ENCODE measurements at regions not wholly inside any gene's neighbourhood (a gene's known extent, or its start where the extent isn't known, plus 50 kb on each side); places are given as distances from the start of the nearest gene placed in this dataset.

- no peak for FAIRE-seq
- Histone ChIP-seq H3K4me1 (ENCODE audit: control insufficient read depth, insufficient read depth, low read length) (no peaks in the 10 kb centered on the region), H3K27ac (ENCODE audit: control insufficient read depth, insufficient read depth) (no peak overlapping the region), H3K4me2 (ENCODE audit: control insufficient read depth, insufficient read depth) (no peak overlapping the region), H3K9me3 (replicated peaks; ENCODE audit: control insufficient read depth, insufficient read depth, low read length) (no peaks in the 10 kb centered on the region; the same call in 1 of the 3 replicates), H3K4me3 (no peak overlapping the region), H3K36me3 (ENCODE audit: control insufficient read depth in 2 of 2, insufficient read depth in 2 of 2, low read length in 1 of 2) (no peaks in the 10 kb centered on the region), H3K9ac (ENCODE audit: control insufficient read depth, insufficient read depth, low read length) (no peak overlapping the region), H4K20me1 (ENCODE audit: control insufficient read depth, insufficient read depth) (no peaks in the 10 kb centered on the region), H2AFZ (ENCODE audit: control insufficient read depth, low read depth, low read length) (no peak overlapping the region), H3K79me2 (ENCODE audit: control insufficient read depth, insufficient read depth, low read length) (no peaks in the 10 kb centered on the region), H3K27me3 (replicated peaks in 1 of 2; ENCODE audit: control insufficient read depth in 2 of 2, insufficient read depth in 2 of 2, low read length in 1 of 2) (no peaks in the 10 kb centered on the region)
- no peak for TF ChIP-seq IKZF1 (conservative IDR thresholded peaks at IDR 0.05)
- TF ChIP-seq, protein P1, sequence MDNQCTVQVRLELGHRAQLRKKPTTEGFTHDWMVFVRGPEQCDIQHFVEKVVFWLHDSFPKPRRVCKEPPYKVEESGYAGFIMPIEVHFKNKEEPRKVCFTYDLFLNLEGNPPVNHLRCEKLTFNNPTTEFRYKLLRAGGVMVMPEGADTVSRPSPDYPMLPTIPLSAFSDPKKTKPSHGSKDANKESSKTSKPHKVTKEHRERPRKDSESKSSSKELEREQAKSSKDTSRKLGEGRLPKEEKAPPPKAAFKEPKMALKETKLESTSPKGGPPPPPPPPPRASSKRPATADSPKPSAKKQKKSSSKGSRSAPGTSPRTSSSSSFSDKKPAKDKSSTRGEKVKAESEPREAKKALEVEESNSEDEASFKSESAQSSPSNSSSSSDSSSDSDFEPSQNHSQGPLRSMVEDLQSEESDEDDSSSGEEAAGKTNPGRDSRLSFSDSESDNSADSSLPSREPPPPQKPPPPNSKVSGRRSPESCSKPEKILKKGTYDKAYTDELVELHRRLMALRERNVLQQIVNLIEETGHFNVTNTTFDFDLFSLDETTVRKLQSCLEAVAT (IDR thresholded peaks at IDR 0.05) = no peak
- no peak for TF ChIP-seq PAX8 (IDR thresholded peaks at IDR 0.05)
- TF ChIP-seq EGR1 (IDR thresholded peaks at IDR 0.05; ENCODE audit: borderline replicate concordance in 1 of 2, low read depth in 2 of 2, low read length in 2 of 2) = no peak
- no peak for TF ChIP-seq ATF7 (IDR thresholded peaks at IDR 0.05; ENCODE audit: low read depth)
- no peak for TF ChIP-seq SIX5 (IDR thresholded peaks at IDR 0.05; ENCODE audit: low read depth, low read length, severe bottlenecking)
- TF ChIP-seq, protein P2, sequence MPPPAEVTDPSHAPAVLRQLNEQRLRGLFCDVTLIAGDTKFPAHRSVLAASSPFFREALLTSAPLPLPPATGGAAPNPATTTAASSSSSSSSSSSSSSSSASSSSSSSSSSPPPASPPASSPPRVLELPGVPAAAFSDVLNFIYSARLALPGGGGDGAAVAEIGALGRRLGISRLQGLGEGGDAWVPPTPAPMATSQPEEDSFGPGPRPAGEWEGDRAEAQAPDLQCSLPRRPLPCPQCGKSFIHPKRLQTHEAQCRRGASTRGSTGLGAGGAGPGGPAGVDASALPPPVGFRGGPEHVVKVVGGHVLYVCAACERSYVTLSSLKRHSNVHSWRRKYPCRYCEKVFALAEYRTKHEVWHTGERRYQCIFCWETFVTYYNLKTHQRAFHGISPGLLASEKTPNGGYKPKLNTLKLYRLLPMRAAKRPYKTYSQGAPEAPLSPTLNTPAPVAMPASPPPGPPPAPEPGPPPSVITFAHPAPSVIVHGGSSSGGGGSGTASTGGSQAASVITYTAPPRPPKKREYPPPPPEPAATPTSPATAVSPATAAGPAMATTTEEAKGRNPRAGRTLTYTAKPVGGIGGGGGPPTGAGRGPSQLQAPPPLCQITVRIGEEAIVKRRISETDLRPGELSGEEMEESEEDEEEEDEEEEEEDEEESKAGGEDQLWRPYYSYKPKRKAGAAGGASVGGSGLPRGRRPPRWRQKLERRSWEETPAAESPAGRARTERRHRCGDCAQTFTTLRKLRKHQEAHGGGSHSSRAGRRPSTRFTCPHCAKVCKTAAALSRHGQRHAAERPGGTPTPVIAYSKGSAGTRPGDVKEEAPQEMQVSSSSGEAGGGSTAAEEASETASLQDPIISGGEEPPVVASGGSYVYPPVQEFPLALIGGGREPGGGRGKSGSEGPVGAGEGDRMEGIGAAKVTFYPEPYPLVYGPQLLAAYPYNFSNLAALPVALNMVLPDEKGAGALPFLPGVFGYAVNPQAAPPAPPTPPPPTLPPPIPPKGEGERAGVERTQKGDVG (CRISPR knock-in tag; IDR thresholded peaks at IDR 0.05) = no peak
- TF ChIP-seq GATAD2B (conservative IDR thresholded peaks at IDR 0.05; ENCODE audit: low read depth) = no peak
- no peak for TF ChIP-seq IKZF2 (IDR thresholded peaks at IDR 0.05)
- TF ChIP-seq POU2F2 (IDR thresholded peaks at IDR 0.05; ENCODE audit: borderline replicate concordance, low read depth, low read length) = no peak
- TF ChIP-seq E4F1 (IDR thresholded peaks at IDR 0.05; ENCODE audit: borderline replicate concordance, partially characterized antibody) = no peak
- TF ChIP-seq KLF5 (IDR thresholded peaks at IDR 0.05; ENCODE audit: partially characterized antibody) = no peak
- WGBS (ENCODE audit: insufficient coverage, insufficient replicate concordance, low lambda C conversion rate, missing lambda C conversion rate) = 55% methylated on average over 2 of the region's 2 CpGs
- POLR2A ChIA-PET = no interaction called here
- BruUV-seq (replicated peaks) = no TSS peak
- ATAC-seq = no peak
- intact Hi-C loops (cut with micrococcal nuclease; ENCODE audit: unreplicated experiment) (no loop called here), in situ Hi-C loops (cut with MboI) (no loop called here)
- SMC1A ChIA-PET (ENCODE audit: uncharacterized antibody, unreplicated experiment) = no interaction called here
- CTCF ChIA-PET = no interaction called here
- RAD21 ChIA-PET (ENCODE audit: unreplicated experiment) = no interaction called here
- no peak for DNase-seq (ENCODE audit: low read depth, low spot score)
Observed at GRCh38 chr5:14059810-14060209, 83.3 kb upstream of the TRIO start.
